ENCODE measurements at regions not wholly inside any gene's neighbourhood (a gene's known extent, or its start where the extent isn't known, plus 50 kb on each side); places are given as distances from the start of the nearest gene placed in this dataset.

DNA sequence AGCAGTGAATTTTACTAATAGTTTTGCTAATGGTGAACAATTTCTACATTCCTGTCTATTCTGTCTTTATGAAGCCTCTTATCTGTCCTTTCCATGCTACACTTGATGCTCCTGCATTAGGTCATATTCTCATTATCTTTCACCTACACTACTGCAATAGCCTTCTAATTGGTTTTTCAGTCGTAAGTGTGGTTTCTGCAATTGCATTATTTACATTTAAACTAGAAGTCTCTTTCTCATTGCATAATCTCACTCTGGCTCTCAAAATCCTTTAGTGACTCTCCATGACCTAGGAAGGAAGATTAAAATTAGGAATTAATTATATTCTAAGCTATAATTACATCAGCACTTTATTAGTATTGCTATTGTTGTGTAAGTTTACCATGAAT is 686.5 kb downstream of the IGSF11 start:
- no peak for TF ChIP-seq EZH2 (optimal IDR thresholded peaks at IDR 0.05; ENCODE audit: low read depth, low read length)
- TF ChIP-seq, protein P1, sequence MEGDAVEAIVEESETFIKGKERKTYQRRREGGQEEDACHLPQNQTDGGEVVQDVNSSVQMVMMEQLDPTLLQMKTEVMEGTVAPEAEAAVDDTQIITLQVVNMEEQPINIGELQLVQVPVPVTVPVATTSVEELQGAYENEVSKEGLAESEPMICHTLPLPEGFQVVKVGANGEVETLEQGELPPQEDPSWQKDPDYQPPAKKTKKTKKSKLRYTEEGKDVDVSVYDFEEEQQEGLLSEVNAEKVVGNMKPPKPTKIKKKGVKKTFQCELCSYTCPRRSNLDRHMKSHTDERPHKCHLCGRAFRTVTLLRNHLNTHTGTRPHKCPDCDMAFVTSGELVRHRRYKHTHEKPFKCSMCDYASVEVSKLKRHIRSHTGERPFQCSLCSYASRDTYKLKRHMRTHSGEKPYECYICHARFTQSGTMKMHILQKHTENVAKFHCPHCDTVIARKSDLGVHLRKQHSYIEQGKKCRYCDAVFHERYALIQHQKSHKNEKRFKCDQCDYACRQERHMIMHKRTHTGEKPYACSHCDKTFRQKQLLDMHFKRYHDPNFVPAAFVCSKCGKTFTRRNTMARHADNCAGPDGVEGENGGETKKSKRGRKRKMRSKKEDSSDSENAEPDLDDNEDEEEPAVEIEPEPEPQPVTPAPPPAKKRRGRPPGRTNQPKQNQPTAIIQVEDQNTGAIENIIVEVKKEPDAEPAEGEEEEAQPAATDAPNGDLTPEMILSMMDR (IDR thresholded peaks at IDR 0.05; ENCODE audit: low read length), result no peak
- no peak for TF ChIP-seq EZH2phosphoT487 (IDR thresholded peaks at IDR 0.05; ENCODE audit: low read length)

Data from MM.1S (cell line).